Myocyte (in vitro differentiated cells): ENCODE measurements at regions not wholly inside any gene's neighbourhood (a gene's known extent, or its start where the extent isn't known, plus 50 kb on each side); places are given as distances from the start of the nearest gene placed in this dataset.

Source experiments
- DNase-seq: peaks from one replicate; pipeline ENCODE4 v3.0.0-alpha.2; 2012; ENCODE audit warnings: low read depth

GRCh38 chr14:61139006-61139599, 142.0 kb downstream of the TMEM30B start:
- no peak for DNase-seq

GRCh38 chr14:61132894-61133293, 148.2 kb downstream of the TMEM30B start:
- DNase-seq, result no peak

- no peak for DNase-seq
These were observed 148.8 kb downstream of the TMEM30B start for GRCh38 chr14:61132336-61132735.

- peak; percentile 97 for DNase-seq
These were observed 149.6 kb downstream of the SLC38A6 start for GRCh38 chr14:61130512-61131260.

GRCh38 chr14:61129168-61129745, 148.2 kb downstream of the SLC38A6 start:
- no peak for DNase-seq

GRCh38 chr14:61128382-61129167, 147.5 kb downstream of the SLC38A6 start:
- no peak for DNase-seq

GRCh38 chr14:61126603-61127498, 145.8 kb downstream of the SLC38A6 start:
- DNase-seq, result no peak

- peak; percentile 99 for DNase-seq
These were observed 145.0 kb downstream of the SLC38A6 start for GRCh38 chr14:61125867-61126572.

- DNase-seq, result peak; percentile 69
These were observed 144.2 kb downstream of the SLC38A6 start for GRCh38 chr14:61125041-61125866.

GRCh38 chr14:61122862-61123261, 141.8 kb downstream of the SLC38A6 start:
- no peak for DNase-seq

- no peak for DNase-seq
These were observed 140.3 kb downstream of the SLC38A6 start for GRCh38 chr14:61121355-61121787.

GRCh38 chr14:61120576-61120975, 139.5 kb downstream of the SLC38A6 start:
- DNase-seq, result no peak

- DNase-seq, result no peak
These were observed 138.0 kb downstream of the SLC38A6 start for GRCh38 chr14:61119006-61119405.

GRCh38 chr14:61116369-61116768, 135.3 kb downstream of the SLC38A6 start:
- no peak for DNase-seq

GRCh38 chr14:61113561-61114225, 132.6 kb downstream of the SLC38A6 start:
- DNase-seq, result peak; percentile 90

- DNase-seq, result no peak
These were observed 131.5 kb downstream of the SLC38A6 start for GRCh38 chr14:61112506-61112905.

GRCh38 chr14:61111731-61112130, 130.7 kb downstream of the SLC38A6 start:
- no peak for DNase-seq

GRCh38 chr14:61111209-61111665, 130.2 kb downstream of the SLC38A6 start:
- no peak for DNase-seq
